ENCODE measurements at regions not wholly inside any gene's neighbourhood (a gene's known extent, or its start where the extent isn't known, plus 50 kb on each side); places are given as distances from the start of the nearest gene placed in this dataset.
A peak's percentile ranks its signal among the peaks of the same experiment; 100 is the strongest.

DNA sequence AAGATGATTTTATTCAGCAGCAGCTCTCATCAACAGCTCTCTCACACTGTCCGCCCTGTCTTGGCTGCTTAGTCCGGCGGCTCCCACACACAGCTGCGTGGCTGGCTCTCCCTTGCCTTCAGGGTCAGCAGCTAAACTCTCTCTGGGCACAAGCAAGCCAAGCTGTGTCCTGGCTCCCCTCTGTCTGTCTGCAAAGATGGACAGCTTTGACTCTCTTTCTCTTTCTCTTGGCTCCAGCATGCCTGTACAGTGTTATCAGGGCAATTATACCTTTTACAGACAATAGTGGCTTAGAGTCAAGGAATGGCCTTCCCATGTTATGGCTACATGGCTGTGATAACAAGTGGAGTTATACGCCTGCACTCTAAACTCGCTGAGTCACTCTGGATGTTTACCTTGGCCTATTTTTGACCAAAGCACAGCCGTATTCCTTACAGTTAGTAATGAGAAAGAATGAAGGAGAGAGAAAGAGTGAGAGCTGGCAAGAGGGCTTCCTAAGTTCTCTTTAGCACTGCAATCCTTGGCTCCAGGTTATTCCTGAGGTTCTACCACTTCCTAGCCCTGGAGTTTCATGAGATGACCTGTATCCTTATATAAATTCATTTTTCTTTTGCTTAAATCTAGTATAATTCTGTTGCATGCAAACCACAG is 59.9 kb upstream of the ZSWIM5 start (continued):
- TF ChIP-seq, protein P1, sequence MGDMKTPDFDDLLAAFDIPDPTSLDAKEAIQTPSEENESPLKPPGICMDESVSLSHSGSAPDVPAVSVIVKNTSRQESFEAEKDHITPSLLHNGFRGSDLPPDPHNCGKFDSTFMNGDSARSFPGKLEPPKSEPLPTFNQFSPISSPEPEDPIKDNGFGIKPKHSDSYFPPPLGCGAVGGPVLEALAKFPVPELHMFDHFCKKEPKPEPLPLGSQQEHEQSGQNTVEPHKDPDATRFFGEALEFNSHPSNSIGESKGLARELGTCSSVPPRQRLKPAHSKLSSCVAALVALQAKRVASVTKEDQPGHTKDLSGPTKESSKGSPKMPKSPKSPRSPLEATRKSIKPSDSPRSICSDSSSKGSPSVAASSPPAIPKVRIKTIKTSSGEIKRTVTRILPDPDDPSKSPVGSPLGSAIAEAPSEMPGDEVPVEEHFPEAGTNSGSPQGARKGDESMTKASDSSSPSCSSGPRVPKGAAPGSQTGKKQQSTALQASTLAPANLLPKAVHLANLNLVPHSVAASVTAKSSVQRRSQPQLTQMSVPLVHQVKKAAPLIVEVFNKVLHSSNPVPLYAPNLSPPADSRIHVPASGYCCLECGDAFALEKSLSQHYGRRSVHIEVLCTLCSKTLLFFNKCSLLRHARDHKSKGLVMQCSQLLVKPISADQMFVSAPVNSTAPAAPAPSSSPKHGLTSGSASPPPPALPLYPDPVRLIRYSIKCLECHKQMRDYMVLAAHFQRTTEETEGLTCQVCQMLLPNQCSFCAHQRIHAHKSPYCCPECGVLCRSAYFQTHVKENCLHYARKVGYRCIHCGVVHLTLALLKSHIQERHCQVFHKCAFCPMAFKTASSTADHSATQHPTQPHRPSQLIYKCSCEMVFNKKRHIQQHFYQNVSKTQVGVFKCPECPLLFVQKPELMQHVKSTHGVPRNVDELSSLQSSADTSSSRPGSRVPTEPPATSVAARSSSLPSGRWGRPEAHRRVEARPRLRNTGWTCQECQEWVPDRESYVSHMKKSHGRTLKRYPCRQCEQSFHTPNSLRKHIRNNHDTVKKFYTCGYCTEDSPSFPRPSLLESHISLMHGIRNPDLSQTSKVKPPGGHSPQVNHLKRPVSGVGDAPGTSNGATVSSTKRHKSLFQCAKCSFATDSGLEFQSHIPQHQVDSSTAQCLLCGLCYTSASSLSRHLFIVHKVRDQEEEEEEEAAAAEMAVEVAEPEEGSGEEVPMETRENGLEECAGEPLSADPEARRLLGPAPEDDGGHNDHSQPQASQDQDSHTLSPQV (IDR thresholded peaks at IDR 0.05), result peak; percentile 95
- TF ChIP-seq DNMT1 (IDR thresholded peaks at IDR 0.05) (no peak), COPS2 (conservative IDR thresholded peaks at IDR 0.05) (no peak), TFAM (CRISPR knock-in tag; conservative IDR thresholded peaks at IDR 0.05) (no peak), EZH2 (IDR thresholded peaks at IDR 0.05; ENCODE audit: borderline replicate concordance, low read depth, low read length) (no peak), PTTG1 (tag; IDR thresholded peaks at IDR 0.05; ENCODE audit: low read depth) (no peak), GATAD2A (IDR thresholded peaks at IDR 0.05) (peak; percentile 84; the same call in 1 of the 2 replicates), ZNF764 (CRISPR knock-in tag; IDR thresholded peaks at IDR 0.05; ENCODE audit: low read depth) (no peak), NFYB (IDR thresholded peaks at IDR 0.05; ENCODE audit: extremely low read depth, insufficient read length) (no peak), RFX5 (IDR thresholded peaks at IDR 0.05; ENCODE audit: low read depth, low read length) (no peak), HOMEZ (CRISPR knock-in tag; IDR thresholded peaks at IDR 0.05) (peak; percentile 52; the same call in 1 of the 2 replicates), HDAC6 (IDR thresholded peaks at IDR 0.05; ENCODE audit: low read depth, low read length) (no peak), RBM34 (IDR thresholded peaks at IDR 0.05; ENCODE audit: borderline replicate concordance, insufficient read depth, low read length) (no peak), ZNF354B (CRISPR knock-in tag; IDR thresholded peaks at IDR 0.05) (0 out of 2 replicates have a peak, but pooled peaks have one; percentile 6), MEIS2 (IDR thresholded peaks at IDR 0.05; ENCODE audit: partially characterized antibody) (peak; percentile 35), EGR1 (conservative IDR thresholded peaks at IDR 0.05) (peak; percentile 45; the same call in 1 of the 2 replicates), KLF6 (CRISPR knock-in tag; IDR thresholded peaks at IDR 0.05; ENCODE audit: borderline replicate concordance) (0 out of 2 replicates have a peak, but pooled peaks have one; percentile 9), HDAC1 (IDR thresholded peaks at IDR 0.05) (peak in 1 of 2 experiments; percentile 84; a peak in 2 of 4 replicates)
- TF ChIP-seq, protein P2, sequence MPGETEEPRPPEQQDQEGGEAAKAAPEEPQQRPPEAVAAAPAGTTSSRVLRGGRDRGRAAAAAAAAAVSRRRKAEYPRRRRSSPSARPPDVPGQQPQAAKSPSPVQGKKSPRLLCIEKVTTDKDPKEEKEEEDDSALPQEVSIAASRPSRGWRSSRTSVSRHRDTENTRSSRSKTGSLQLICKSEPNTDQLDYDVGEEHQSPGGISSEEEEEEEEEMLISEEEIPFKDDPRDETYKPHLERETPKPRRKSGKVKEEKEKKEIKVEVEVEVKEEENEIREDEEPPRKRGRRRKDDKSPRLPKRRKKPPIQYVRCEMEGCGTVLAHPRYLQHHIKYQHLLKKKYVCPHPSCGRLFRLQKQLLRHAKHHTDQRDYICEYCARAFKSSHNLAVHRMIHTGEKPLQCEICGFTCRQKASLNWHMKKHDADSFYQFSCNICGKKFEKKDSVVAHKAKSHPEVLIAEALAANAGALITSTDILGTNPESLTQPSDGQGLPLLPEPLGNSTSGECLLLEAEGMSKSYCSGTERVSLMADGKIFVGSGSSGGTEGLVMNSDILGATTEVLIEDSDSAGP (CRISPR knock-in tag; IDR thresholded peaks at IDR 0.05), result no peak
- TF ChIP-seq, protein P3, sequence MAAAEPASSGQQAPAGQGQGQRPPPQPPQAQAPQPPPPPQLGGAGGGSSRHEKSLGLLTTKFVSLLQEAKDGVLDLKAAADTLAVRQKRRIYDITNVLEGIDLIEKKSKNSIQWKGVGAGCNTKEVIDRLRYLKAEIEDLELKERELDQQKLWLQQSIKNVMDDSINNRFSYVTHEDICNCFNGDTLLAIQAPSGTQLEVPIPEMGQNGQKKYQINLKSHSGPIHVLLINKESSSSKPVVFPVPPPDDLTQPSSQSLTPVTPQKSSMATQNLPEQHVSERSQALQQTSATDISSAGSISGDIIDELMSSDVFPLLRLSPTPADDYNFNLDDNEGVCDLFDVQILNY (CRISPR knock-in tag; IDR thresholded peaks at IDR 0.05), result no peak

All from K562 (cell line).